GM19467 (cell line): ENCODE measurements at regions not wholly inside any gene's neighbourhood (a gene's known extent, or its start where the extent isn't known, plus 50 kb on each side); places are given as distances from the start of the nearest gene placed in this dataset.
"Not testable (repeated sequence)": the region's sequence is repeated elsewhere in the genome, so short reads cannot be mapped to it uniquely, and the experiment has no call there.

Source experiments
- ATAC-seq: cut with Tn5 transposase; IDR thresholded peaks from one replicate; pipeline ENCODE4 v1.9.1; 2021; ENCODE audit warnings: mild to moderate bottlenecking, moderate library complexity; ENCODE audit not compliant: unreplicated experiment

GRCh38 chr1:95659588-95659987, 425.6 kb downstream of the RWDD3 start:
- no peak for ATAC-seq

- ATAC-seq: no peak
These were observed 426.7 kb downstream of the RWDD3 start for GRCh38 chr1:95660736-95661135.

GRCh38 chr1:95663530-95663929, 429.5 kb downstream of the RWDD3 start:
- ATAC-seq: not testable (repeated sequence)

GRCh38 chr1:95668165-95668564, 434.2 kb downstream of the RWDD3 start:
- ATAC-seq: no peak

GRCh38 chr1:95669638-95670037, 435.6 kb downstream of the RWDD3 start:
- not testable (repeated sequence) for ATAC-seq

- ATAC-seq: no peak
These were observed 437.1 kb downstream of the RWDD3 start for GRCh38 chr1:95671098-95671497.

GRCh38 chr1:95679262-95679661, 445.3 kb downstream of the RWDD3 start:
- ATAC-seq: no peak

GRCh38 chr1:95685081-95685480, 451.1 kb downstream of the RWDD3 start:
- ATAC-seq: no peak

- ATAC-seq: no peak
These were observed 452.2 kb downstream of the RWDD3 start for GRCh38 chr1:95686217-95686616.

GRCh38 chr1:95699149-95699953, 465.3 kb downstream of the RWDD3 start:
- no peak for ATAC-seq

- no peak for ATAC-seq
These were observed 467.6 kb downstream of the RWDD3 start for GRCh38 chr1:95701450-95702173.

- no peak for ATAC-seq
These were observed 469.0 kb downstream of the RWDD3 start for GRCh38 chr1:95703046-95703445.

GRCh38 chr1:95716097-95716496, 482.1 kb downstream of the RWDD3 start:
- ATAC-seq: no peak

GRCh38 chr1:95716550-95716949, 482.5 kb downstream of the RWDD3 start:
- ATAC-seq: no peak

GRCh38 chr1:95723346-95723745, 489.3 kb downstream of the RWDD3 start:
- ATAC-seq: no peak

GRCh38 chr1:95728841-95729240, 494.8 kb downstream of the RWDD3 start:
- ATAC-seq: no peak

GRCh38 chr1:95730986-95731385, 497.0 kb downstream of the RWDD3 start:
- ATAC-seq: no peak

GRCh38 chr1:95731466-95731865, 497.5 kb downstream of the RWDD3 start:
- ATAC-seq: no peak

GRCh38 chr1:95733031-95733430, 499.0 kb downstream of the RWDD3 start:
- no peak for ATAC-seq

- no peak for ATAC-seq
These were observed 499.7 kb downstream of the RWDD3 start for GRCh38 chr1:95733671-95734070.

- no peak for ATAC-seq
These were observed 500.6 kb downstream of the RWDD3 start for GRCh38 chr1:95734560-95734959.

GRCh38 chr1:95742591-95743089, 508.6 kb downstream of the RWDD3 start:
- no peak for ATAC-seq
